HG03521 (cell line): ENCODE measurements at regions not wholly inside any gene's neighbourhood (a gene's known extent, or its start where the extent isn't known, plus 50 kb on each side); places are given as distances from the start of the nearest gene placed in this dataset.

ENCODE experiments used
- ATAC-seq: cut with Tn5 transposase; IDR thresholded peaks from one replicate; pipeline ENCODE4 v1.9.1; 2021; ENCODE audit warnings: mild to moderate bottlenecking, moderate library complexity; ENCODE audit not compliant: unreplicated experiment

DNA sequence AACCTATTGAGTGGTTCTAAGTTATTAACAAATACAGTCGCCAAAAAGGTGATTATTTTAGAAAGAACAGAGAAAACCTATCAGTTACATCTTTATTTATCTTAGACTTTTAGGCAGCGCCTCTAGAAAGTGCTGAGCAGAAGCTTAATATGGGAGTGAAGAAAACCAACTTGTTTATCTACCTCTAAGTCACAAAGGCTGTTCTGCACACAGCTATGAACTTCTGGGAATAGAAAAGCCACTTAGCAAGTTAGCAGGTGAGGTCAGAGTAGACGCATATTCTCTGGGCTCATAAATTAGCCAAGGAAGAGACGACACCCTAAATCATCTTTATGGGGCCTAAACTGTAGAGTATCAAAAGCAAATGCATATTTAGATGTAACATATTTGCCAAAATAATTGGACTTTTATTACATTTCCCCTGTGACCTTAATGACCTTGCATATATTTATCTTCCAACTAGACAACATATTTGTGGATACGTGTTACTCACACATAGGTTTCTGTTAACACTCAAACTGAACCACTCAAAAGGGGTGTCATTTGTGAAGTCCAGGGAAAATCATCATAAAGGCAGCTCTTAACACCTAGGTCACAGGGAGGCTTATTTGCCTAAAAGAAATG is 267.1 kb downstream of the ADGB start:
- no peak for ATAC-seq

DNA sequence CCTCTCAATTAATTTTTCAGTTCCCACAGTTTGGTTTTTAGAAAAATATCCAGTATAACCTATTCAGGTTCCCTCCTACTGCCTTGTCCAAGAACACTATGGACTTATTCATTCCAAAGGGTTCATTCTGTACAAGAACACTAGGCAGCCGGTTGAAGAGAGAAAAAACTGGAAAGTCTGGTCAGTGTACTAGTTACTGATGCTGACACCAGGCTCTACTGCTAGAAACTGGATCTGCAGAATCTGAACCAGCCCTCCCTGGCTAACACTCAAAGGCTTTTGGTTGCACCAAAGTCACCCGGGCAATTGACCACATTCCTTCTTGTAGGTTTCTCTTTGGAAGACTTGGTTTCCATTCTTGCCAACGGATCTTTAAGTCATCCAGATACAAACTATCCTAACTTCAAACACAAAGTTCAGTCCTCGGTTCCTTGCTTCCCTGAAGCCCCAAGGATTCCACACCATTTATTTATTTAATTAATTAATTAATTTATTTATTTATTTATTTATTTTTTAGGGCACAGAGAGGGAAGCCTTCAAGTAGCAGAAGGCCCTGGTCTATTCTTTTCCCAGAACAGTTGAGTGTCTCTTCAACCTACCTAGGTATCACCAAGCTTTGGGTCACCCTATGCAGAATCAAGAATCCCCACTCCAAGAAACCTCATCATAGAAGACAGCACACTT is 268.1 kb downstream of the ADGB start:
- ATAC-seq = no peak

DNA sequence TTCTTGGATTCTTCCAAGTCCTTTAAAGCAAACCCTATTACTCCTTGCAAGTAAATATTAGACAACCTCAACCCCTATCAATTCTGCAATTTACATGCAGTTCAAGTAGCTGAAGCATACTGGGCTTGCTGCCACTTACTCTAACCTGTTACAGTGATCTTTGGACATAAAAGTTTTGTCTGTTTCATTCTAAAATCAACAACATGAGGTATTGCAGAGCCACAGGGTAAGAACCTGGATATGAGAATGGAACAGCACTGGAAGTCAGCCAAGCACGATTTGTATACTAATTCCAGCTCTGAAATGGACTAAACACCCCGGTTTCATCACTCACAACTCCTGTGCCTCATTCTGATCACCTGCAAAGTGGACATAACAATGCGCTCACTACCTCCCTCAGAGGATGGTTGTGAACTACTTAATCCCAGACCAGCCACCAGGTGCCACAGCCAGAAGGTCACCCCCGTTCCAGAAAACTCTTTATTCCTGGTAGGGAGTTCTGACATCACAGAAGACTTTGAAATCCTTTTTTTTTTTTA is 270.0 kb downstream of the ADGB start:
- no peak for ATAC-seq

GRCh38 chr6:146870760-146871159 is 272.0 kb downstream of the ADGB start:
- ATAC-seq = no peak

- no peak for ATAC-seq
These were observed 273.0 kb downstream of the ADGB start for GRCh38 chr6:146871611-146872425.

GRCh38 chr6:146872426-146872785 is 273.6 kb downstream of the ADGB start:
- no peak for ATAC-seq

DNA sequence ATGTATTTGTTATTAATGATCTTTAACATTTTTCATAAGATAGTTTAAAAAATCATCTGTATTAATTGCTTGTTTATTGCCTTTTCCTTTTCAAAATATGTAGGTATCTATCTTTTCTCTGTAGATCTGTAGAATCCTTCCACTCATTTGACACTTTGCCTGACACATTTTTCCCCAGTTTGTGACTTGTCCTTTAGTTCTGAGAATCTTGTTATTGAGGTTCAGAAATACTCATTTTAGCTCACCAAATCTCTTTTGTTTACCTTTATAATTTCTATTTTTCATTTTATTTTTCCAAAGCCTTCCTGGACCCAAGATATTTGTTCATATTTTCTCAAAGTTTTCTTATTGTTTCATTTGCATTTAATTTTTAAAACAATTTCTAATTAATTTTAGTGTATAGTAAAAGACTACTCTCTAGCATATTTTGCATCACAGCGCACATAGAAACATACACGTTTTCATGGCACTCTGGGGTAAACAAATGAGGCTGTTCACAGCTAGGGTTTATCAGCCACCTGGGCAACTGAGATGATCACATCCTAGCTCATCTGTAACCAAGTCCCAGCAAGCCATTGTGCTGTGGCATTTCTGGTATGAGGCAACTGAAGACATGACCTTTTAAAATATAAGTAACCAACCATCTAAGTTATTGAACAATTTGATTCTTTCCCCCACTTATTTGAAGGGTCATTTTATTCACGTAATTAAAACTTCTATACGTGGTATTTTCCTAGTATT is 275.7 kb downstream of the ADGB start:
- ATAC-seq = no peak

GRCh38 chr6:146875927-146876270 is 277.1 kb downstream of the ADGB start:
- ATAC-seq = no peak

DNA sequence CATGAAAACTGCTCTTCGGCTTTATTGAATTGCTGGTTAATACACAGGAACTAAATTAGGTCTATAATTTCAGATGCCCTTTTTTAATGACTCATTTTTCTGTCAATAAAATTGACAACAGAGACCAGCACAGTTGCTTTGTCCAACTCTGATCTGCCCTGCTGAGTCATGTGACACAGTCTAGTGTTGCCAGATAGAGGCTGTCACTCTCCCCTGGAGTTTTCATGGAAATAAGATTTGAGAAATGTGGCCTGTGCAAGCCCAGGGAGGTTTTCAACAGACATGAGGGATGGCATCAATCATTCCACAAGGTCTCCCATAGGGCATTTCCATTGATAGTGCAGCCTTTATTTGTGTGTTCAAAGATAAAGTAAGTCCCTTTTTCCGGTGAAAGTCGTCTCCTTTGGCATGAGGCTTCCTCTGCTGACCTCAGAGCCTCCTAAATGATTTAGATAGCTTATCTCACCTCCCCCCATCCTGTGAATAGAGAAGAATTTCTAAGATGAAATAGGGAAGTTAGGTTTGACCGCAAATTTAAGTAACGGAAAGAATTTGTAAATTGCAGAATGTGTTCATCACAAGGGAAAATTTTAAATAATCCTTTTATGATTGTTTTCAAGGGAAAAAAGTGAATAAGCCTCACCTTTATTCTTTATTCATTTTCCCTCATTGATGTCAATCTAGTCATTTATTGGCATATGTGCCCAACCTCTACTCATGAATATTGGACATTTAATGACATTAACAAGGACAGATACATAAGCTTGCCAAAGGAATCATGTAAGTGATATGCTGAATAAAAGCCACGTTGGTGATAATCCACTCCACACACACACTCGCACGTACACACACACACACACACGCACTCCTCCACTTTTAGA is 277.7 kb downstream of the ADGB start:
- no peak for ATAC-seq

DNA sequence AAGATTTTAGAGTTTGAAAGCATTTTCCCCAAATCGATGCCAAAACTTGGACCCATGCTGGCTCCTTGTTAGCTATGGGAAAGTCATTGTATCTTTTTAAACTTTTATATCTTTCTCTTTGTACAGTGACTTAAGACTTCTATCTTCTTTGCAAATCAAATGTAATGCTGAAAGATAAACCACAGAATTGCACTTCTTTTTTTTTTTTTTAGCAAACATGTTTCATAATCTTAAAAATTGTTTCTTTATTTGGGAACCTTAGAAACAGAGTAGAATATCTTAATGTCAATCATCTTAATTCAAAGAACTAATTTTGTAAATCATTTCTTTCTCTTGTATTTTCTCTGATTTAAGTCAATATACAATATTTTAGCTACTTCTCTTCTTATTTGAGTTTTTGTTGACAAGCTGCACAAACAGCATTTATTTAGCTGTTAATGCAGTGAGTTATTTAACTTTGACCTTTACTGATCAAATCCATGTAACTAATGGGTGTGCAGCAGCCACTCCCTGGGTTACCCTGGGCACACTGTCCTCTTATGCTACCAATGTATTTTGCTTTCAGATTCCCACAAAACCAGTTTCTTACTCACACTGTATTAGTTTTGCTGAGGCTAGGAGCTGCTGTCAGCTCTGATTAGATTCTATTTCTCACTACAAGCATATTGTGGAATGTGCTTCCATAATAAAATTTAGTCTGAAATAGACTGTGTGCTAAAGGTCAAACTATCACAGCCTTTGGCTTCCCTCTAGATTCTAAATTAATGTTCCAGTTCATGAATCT is 279.6 kb downstream of the ADGB start:
- ATAC-seq = no peak

DNA sequence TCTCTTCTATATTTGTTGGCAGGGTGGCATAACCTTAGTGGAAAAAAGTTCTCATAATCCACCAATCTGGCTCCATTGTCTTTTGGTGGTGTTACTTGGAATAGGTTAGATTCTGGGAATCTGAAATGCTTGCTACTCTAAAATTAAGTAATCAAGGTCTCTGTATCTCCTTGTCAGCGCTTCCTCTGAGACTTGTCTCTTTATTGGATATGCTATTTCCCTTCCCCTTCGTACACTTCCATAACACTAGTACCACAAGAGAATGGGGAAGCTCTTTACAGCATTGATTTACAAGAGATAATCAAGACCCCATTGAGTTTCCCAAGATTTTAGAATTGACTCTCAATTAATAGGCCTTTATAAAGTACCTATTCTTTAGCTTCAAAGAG is 280.2 kb downstream of the ADGB start:
- no peak for ATAC-seq

- ATAC-seq = no peak
These were observed 280.8 kb downstream of the ADGB start for GRCh38 chr6:146879406-146880117.

DNA sequence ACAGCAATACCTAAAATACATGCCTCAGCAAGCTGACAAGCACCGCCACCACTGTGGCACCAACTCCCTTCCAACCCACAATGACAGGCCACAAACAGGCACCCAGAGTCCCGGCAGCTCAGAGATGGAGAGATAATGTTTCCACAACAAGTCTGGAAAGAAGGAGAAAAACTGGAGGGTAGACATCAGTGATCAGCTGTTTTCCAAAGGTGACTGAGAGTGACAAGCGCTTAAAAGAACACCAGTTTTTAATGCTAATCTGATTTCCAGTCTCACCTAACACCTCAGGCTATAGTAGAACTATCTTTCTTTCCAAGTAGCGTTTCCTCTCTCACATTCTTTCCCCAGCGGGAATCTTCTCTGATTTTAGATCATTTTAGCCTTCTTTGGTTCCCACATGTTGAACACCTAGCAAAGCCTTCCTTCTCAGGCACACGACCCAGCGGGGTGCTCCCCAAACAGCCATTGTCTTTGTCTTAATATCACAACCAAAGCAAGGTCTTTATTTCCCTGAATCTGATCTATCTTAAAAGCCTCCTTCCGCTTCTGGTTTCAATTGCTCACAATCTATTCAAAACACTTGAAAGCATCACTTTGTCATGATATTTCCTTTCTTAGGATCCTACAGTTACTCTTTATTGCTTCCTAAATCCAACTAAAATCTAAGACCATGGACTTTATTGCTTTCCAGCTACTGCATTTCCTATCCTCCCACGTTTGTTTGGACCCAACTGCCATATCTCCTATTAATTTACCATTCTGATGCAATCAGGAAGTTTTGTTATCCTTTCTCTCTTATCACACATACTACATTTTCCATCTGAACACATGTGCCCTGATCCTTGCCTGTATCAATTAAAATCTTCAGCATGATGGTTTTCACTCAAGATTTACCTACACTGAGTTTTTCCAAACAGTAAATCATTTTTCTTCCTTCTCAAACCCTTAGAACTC is 282.7 kb downstream of the ADGB start:
- ATAC-seq = no peak

GRCh38 chr6:146883640-146884531 is 285.1 kb downstream of the ADGB start:
- no peak for ATAC-seq

- ATAC-seq = peak; percentile 85
These were observed 286.0 kb downstream of the ADGB start for GRCh38 chr6:146884728-146885127.

DNA sequence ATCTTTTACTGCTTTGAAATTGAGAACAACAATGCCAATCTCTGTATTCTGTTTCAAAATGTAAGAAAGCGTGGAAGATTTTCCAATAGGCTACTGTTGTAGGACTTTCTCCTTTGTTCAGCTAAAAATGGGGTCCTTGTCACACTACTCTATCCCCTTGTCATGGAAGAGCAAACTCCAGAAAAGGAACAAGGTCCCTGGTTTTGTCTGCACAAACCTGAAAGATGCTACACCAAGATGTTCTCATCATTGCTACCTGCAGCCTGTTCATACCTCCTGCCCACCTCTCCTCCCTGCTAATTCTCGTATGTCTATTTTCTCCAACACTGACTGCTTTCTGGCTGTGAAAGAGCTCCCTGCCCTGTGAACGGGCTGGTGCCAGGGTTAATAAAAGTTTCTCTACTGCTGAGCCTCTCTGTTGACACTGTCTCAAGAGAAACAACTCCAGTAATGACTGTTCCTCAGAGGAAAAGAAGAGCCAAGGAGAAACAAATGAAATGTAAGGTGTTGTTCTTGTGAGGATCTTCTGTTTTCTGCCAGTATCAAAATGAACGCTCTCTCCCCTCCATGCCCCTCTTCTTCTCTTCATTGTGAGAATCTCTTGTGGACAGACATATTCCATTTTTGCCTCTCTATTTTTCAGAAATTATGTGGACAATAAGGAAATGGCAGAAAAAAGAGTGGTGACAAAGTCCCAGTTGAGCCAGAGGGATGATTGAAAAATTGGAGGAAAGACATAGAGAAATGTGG is 287.1 kb downstream of the ADGB start:
- no peak for ATAC-seq
